GM19351 (cell line): ENCODE measurements at regions not wholly inside any gene's neighbourhood (a gene's known extent, or its start where the extent isn't known, plus 50 kb on each side); places are given as distances from the start of the nearest gene placed in this dataset.
"Not testable (repeated sequence)": the region's sequence is repeated elsewhere in the genome, so short reads cannot be mapped to it uniquely, and the experiment has no call there.

Source experiments
- ATAC-seq: cut with Tn5 transposase; IDR thresholded peaks from one replicate; pipeline ENCODE4 v1.9.1; 2021; ENCODE audit warnings: mild to moderate bottlenecking, moderate library complexity; ENCODE audit not compliant: unreplicated experiment

DNA sequence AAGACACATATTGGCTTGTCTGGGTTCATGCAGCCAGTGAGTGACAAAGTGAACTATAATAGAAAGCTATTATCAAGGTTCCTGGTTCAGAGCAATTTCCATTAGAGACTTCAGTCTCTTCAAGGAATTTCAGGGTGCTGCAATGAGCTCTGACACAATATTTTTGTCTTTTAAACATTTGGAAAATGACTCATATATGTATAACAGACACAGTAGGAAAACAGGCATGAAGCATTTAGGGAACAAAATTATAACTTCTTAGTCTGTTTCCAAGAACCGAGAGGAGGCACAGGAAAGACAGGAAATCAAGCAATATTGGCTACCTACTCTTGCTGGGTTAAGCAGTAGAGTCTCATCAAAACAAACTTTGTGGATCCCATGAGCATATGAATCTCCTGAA lies 170.4 kb downstream of the PTPRC start:
- ATAC-seq: no peak

DNA sequence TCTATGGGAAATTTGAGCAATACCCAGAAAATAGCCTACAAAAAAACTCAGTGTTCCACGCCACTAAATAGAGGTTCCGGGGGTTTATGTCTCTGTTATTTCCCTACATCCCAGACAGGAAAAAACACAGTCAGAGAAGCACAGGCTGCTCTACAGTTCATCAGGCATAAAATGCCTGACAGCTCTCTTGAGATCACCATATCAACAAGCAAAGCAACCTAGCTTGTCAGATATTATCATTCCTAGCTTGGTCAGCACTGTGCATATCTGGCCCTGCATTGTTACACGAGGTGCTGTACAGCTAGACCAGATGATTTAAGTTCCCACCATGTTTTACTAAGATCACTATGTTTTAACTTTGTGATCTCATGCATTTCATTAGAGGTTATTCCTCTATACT lies 172.6 kb downstream of the PTPRC start:
- ATAC-seq: no peak

DNA sequence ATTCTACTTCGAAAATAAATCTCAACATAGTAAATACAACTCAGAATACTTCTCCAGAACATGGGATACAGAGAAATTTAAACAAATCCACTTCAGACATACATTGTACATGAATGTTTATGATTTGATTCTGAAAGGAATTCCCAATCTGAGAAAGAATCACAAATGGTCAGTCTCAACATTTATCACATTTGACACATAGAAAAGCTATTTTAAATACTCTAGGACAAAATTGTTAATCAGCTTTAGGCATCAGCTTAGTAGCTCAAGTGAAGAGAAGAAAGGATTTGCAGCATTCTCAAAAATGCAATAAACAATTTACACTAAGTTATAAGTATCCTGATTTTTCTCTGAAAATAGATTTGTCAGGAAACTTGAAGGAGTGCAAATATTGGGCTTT lies 184.8 kb downstream of the PTPRC start:
- no peak for ATAC-seq

DNA sequence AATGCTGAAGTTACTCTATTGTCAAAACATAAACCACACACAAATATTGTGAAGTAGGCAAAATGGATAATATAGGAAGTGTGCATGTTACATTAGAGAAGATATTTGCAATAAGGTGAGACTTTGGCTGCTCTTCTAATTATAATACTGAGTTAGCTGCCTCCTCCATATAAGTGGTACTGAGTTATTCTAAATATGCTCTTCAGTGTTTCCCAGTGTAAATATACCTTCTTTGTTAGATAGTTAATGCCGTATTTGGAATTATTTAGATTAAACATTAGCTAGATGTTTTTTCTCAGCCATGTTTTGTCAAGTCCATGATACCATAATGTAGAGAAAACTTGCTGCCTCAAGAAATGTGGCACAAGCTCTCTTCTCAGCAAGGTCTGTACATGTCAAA lies 186.4 kb downstream of the PTPRC start:
- ATAC-seq: no peak

DNA sequence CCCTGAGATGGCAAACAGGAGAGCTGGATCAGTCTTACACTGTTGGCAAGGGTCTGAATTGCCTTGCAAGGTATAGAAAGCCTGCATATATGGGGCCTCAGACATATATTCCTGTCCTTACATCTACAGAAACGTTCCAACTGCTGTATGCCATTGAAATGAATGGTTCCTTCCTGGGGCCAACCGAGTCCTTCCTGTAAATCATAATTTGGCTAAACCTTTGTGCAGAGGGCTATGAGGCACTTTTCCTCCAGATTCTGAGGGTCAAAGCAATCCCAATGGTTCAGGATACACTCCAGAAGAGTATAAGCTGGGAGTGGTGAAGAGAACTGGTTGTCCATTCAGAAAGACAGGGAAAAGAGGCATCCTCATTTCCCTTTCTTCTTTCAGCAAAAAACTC lies 190.5 kb downstream of the PTPRC start:
- ATAC-seq: no peak

DNA sequence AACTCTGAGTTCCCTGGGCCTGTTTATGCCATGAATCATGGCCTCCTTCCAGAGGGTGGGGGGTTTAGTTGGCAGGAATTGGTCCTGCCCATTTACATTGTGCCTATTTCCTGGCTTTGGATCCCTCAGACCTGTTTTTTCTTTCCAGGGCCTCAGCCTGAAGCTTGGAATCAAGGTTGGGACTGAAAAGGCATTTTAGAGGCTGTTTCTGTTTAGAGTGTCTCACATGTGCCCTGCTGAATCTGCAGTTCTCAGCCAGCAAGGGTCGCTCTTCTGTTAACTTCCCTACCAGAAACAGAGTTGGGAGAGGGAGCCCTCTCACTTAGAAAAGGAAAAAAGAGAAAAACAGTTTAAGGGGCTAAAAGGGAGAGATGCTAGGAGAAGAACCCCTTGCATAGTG lies 191.1 kb downstream of the PTPRC start:
- no peak for ATAC-seq

DNA sequence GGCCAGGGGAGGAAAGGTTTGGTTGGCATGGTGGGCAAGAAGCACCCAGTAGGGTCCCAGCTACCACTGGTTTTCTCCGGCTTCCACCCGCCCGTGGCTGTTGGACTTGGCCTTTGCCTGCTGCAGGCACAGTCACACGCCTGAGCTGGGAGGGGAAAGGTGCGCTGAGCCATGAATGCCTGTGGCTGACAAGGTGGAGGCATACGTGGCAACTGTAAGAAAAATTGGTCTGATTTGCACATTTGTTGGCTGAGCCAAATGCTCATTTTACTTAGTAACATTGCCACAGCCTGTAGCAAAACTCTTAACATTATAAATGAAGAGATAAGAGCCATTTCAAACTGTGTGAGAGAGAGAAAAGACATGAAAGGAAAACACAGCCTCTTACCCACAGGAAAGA lies 191.6 kb downstream of the PTPRC start:
- ATAC-seq: no peak

DNA sequence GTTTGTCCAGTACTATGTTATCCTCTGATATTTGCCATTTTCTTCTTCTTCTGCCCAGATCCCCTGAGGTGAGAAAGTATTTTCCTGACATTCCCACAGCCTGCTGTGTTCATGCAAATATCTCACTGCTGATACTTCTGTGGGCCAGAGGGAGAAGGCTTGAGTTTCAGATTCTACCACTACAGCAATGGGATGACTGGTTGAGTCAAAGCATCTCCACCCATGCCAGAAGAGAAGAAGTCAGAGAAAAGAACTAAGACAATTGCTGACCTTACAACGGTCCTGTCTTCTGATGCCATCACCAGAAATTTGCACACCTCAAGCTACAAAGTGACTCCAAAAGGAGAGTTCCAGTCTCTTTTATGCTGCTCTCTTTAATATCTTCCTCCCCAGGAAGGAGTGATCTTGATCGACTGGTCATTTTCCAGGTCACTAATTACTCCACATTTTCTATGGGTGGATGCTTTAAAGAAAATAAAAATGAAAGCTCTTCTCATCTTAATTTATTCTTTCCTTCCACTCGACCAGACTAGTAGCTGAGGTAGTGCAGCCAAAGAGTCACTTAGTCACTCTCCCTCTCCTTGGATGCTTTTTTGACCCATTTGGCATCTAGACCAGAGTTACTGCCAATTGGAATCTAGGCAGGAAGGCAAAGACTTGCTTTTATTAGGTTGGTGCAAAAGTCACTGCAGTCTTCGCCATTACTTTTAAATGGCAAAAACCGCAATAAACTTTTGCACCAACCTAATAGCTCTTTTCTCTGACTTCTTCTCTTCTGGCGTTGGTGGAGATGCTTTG lies 195.1 kb downstream of the PTPRC start:
- no peak for ATAC-seq

DNA sequence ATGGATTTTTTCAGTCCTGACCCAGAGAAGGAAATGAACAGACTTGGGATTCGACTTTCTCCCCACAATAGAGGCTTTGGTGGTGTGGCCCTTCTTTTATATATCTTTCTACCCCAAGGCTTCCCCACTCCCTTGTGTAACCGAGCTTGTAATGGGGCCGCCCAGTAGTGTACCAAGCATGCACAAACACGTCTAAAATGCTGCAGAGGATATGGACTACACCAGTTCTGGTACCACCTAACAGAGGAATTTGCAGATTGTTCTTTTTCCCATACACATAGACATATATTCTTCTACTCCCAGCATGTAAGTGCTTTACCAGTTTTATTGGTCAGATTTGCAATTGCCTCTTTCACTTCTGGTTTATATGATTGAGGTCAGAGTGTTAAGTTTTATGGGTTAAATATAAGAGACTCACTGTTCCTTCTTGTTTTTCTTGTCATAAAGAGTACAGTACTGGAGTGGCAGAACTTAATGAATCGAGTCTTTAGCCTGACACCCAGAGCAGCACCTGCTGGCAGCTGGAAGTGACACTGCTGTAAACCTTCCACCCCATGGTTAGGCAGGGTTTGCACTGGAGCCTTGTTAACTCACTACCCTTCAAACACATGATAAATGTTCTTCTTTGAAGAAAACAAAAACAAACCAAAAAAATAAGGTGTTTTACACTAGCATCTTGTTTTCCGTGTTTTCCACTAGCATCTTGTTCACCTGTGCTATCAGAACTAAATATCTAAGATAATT lies 198.6 kb downstream of the PTPRC start:
- no peak for ATAC-seq

DNA sequence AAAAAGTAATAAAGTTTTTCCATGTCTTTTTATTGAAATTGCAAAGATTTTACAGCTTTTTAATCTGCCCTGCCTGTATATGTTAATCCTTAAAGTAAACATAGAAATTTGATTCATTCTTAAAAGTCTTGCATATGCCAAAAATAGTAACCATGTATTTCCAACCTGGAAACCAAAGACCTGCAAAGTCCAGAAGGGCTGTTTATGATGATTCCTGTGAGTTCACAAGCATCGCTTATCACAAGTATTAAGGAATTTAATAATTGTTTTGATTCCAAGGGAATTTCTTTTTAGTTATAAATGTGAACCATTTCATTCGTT lies 199.1 kb downstream of the PTPRC start:
- no peak for ATAC-seq

DNA sequence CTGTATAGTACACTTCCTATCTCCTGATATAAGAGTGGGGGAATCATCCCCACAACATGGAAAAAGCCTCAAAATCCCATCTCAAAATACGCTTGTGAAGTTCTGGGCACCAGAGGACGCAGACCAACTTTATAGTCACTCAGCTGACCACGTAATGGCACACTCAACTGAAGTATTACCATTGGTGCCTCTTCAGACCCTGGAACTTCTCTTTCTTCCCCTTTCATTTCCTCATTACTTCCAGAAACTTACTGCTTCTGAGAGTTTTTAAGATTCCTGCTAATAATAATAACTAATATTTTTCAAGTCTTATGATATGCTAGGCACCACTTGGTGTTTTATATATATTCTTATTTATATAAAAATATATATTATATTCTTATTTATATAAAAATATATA lies 202.6 kb downstream of the PTPRC start:
- ATAC-seq: no peak

DNA sequence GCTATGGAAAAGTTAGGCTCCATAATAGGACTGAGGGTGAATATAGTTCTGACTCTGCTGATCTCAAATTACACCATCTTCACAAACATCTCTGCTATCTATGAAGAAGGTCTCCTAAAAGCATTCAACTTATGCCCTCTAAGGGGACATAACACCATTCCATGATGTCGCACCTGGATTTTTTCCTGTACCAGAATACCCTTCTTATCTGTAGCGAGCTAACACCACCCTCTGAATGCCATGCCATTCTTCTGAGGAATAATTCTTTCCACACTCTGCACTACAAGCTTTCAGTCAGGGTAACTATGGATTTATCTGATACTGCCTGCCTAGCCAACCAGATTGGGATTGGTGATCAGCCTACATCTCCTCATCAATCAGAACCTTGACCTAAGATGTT lies 203.8 kb downstream of the PTPRC start:
- no peak for ATAC-seq

DNA sequence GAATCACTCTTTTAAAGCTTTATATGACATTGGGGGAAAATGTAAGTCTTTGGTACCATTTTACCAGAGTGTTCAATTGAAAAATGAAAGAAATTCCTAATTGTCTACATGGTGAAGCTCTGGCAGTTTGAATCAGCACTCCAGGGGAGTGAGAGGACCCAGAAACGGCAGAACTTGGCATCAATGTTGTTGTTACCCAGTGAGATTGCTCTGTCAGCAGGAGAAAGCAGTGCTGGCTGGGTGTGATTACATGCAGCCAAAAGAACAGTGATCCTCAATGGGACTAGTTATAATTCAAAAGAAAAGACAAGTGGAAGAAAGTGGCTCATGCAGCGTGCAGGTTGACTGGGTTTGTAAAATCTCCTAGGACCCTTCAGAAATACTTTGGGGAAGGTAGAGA lies 206.4 kb downstream of the PTPRC start:
- ATAC-seq: no peak

DNA sequence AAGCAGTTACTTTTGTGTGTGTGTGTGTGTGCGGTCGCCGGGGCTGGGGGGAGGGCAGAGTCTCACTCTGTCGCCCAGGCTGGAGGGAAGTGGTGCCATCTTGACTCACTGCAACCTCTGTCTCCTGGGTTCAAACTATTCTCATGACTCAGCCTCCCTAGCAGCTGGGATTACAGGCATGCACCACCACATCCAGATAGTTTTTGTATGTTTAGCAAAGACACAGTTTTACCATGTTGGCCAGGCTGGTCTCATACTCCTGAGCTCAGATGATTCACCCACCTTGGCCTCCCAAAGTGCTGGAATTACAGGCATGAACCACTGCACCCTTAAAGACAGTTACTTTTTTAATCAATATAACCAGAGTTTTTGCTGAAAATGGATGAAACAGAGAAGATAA lies 207.0 kb downstream of the PTPRC start:
- ATAC-seq: no peak

DNA sequence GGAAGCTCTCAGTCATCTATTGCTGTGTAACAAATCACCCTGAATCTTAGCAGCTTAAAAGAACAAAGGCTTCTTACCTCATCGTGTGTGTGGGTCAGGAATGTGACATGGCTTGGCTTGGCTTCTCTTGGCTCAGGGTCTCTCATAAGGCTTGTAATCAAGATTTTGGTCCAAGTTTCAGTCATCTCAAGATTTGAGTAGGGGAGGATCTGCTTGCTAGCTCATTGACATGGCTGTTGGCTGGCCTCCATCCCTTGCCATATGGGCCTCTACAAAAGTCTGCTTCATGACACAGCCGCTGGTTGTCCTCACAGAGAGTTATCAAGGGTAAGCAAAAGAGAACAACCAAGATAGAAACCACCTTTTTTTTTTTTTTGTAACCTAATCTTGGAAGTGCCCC lies 207.7 kb downstream of the PTPRC start:
- no peak for ATAC-seq

DNA sequence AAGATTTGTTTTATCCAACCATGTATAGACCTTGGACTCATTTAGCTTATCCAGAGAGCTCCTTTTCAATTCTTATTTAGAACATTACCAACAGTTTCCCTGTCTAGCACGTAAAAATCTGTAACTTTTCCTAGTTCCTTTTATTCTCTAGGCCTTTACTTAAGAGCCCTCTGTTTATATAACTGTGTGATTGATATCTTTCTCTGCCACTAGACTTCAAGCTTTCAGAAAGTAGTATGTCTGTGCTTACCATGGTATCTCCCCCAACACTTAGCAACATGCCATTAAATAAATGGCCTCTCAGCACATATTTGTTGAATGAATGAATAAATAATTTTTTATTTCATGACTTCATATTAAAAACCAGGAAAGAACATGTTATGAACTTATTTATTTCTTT lies 209.4 kb downstream of the PTPRC start:
- no peak for ATAC-seq

DNA sequence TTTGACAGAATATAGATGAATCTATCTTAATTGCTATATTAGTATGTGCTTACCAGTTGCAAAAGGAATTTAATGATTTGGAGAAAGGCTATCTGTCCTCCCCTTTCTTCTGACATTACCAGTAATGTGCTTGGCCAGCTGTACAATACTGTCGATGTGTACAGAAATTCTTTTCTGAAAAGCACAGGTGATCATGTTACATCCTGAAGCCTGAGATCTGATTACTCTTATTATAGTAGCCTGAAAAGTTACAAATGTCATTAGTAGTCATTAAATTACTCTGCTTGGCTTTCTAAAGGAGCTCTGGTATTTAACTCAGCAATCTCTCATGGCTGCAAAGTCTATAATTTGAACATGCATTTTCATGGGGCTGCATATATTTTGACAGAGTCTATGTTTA lies 209.8 kb downstream of the PTPRC start:
- no peak for ATAC-seq

DNA sequence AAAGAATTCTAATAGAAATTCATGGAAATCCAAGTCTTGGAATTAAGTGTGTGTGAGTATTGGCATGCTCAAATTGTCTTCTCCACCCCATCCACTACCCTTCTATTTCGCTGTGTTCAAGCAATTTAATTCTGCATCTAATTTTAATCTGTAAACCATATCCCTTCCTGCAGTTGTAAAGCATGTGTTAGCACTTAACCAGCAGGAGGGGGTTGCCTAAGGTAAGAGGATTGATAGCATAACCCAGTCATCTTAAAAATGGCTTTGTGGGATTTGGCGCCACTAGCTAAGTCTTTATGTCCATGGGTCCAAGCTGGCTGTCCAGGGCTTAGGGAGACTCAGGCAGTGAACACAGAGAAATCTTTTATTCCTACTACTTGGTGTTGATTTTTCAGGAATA lies 210.3 kb downstream of the PTPRC start:
- no peak for ATAC-seq

DNA sequence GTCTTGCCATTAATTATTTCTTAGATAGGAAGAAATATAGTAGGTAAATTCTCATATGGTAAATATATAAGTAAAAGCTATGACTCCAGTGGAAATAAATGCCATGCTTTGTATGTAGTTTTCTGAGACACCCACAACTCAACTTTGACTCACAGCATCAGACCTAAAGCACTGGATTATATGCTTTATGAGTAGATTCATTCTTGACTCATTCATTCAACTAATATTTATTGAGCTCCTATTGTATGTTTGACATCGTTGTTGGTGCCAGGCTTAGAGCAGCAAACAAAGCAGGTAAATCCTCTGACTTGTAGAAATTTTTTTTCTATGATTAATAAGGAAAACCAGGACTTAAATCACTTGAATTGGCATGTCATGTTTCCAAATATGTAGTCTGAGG lies 211.4 kb downstream of the PTPRC start:
- no peak for ATAC-seq

DNA sequence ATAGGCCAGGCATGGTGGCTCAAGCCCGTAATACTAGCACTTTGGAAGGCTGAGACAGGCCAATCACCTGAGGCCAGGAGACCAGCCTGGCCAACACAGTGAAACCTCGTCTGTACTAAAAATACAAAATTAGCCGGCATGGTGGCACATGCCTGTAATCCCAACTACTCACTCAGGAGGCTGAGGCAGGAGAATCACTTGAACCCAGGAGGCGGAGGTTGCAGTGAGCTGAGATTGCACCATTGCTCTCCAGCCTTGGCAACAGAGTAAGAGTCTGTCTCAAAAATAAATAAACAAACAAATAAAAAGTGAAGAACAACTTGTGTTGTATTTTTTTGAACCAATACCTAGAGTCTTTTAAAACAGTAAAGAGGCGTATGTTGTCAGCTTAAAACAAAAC lies 212.1 kb downstream of the PTPRC start:
- ATAC-seq: not testable (repeated sequence)

DNA sequence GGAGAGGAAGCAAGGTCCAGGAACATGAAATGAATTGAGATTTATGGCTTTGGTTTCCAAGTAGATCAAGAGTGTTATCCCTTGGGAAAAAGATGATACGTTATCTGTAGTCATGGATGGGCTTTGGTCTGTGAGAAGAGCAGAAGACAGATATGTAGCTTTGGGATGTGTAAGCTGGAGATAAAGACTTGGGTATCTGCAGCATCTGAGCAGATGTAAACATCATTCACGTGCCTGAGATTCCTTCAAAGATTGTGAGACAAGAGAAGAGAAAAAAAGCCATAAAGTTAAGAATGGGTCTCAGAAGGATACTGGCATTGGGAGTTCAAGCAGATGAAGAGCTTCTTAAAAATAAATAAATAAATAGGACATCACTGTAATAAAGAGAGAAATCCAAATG lies 217.8 kb downstream of the PTPRC start:
- no peak for ATAC-seq

DNA sequence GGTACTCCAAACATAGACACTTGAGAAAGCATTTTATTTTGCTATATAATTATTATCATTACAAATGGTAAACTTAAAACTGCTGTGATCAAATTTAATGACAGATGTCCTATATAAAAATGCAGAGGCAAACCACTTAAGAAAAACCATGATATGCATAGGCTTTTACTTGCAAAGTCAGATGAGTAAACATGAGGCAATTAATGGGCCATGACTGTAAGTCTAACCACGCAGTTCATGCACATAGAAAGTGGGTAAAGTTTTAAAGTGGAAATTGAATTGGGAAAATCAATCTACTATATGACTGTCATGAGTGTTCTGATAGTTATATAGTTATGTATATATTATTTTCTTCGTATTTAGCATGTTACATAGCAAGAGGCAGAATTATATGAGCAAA lies 219.2 kb downstream of the PTPRC start:
- ATAC-seq: no peak

DNA sequence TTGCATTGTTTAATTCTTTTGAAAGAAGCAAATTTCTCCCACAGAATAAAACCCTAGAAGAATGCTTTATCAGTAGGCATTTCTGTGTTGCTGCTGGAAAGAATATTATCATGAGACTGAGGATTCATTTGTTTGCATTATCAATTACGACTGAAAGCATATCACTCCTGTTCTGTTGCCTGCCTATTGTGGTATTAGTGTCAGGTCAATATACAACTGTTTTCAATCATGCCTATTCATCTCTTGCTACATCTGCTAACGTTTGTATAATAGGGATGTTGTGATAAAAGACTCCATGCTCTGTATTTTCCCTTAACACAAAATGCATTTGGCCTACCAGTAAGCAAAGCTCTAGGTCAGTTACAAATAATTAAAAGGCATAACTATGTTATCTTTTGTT lies 221.5 kb downstream of the PTPRC start:
- ATAC-seq: no peak
